ENCODE measurements at regions not wholly inside any gene's neighbourhood (a gene's known extent, or its start where the extent isn't known, plus 50 kb on each side); places are given as distances from the start of the nearest gene placed in this dataset.
"Not testable (repeated sequence)": the region's sequence is repeated elsewhere in the genome, so short reads cannot be mapped to it uniquely, and the experiment has no call there.

- FAIRE-seq = no peak
Observed at GRCh38 chr10:81674941-81675340, 200.1 kb upstream of the NRG3 start.

- FAIRE-seq = no peak
Observed at GRCh38 chr10:81679291-81679690, 195.7 kb upstream of the NRG3 start.

DNA sequence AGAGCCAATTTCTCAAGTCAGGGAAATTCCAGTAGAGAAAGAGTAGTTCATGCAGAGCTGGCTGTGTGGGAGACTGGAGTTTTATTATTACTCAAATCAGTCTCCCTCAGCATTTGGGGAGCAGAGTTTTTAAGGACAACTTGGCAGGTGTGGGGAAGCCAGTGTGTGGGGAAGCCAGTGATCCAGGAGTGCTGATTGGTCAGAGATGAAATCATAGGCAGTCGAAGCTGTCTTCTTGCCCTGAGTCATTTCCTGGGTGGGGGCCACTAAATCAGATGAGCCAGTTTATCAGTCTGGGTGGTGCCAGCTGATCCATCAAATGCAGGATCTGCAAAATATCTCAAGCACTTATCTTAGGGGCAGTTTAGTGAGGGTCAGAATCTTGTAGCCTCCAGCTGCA is 194.6 kb upstream of the NRG3 start:
- no peak for FAIRE-seq

DNA sequence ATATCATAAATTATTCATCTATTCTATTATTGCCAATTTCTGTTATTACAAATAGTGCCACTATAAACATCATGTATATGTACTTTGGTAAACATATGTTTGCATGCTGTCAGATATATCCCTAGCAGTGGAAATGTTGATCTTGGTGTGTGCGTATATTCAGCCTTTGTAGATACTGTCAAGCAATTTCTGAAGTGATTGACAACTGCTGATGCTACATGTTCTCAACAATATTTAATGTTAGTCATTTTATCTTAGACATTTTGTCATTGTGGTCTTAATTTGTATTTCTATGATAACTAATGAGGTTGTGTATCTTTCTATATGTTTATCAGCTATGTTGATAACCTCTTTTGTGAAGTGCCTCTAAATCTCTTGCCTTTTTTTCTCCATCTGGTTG is 186.5 kb upstream of the NRG3 start:
- FAIRE-seq = no peak

- no peak for FAIRE-seq
Observed at GRCh38 chr10:81696609-81697388, 178.2 kb upstream of the NRG3 start.

DNA sequence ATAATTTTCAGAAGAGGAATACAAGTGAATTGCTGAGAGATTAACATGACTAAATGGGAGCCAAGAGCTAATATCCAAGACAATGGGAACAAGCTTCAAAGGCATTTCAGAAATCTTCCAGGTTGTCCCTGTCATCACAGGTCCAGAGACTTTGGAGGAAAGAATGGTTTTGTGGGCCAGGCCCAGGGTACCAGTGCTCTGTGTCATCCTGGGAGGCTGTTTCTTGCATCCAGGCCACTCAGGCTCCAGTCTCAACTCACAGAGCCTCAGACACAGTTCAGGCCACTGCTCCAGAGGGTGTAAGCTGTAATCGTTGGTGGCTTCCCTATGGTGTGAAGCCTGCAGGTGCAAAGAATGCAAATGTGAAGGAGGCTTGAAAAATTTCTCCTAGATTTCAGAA is 170.4 kb upstream of the NRG3 start:
- no peak for FAIRE-seq

- FAIRE-seq = no peak
Observed at GRCh38 chr10:81708416-81708815, 166.6 kb upstream of the NRG3 start.

GRCh38 chr10:81708929-81709328 is 166.1 kb upstream of the NRG3 start:
- no peak for FAIRE-seq

DNA sequence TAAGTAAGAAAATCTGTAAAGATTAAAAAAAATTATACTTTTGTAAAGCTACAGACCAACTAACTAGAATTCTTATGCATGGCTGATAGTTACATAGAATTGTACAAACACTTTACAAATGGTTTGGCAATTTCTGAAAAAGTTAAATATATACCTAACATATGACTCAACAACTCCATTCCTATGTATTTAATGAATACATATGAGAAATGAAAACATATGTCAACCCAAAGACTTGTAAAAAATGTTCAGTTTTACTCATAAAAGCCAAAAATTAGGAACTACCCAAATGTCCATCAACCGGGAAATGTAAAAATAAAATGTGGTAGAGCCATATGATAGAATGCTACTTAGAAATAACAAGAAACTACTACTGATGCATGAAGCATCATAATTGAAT is 152.6 kb upstream of the NRG3 start:
- no peak for FAIRE-seq

DNA sequence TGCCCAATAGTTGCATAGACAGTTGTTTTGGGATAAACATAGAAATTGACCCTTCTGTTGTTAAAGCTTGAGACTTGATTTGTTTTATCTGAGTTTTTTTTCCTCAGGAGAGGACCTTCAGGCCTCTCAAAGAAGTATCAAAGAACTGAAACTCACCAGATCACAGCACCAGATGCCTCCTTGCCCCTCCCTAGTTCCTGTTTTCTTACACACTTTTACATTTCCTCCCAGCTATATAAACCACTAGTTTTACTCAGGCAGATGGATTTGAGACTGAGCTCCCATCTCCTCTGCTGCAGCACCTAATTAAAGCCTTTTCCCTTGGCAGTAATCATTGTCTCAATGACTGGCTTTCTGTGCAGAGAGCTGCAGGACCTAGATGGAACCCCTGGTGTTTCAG is 150.6 kb upstream of the NRG3 start:
- FAIRE-seq = no peak

DNA sequence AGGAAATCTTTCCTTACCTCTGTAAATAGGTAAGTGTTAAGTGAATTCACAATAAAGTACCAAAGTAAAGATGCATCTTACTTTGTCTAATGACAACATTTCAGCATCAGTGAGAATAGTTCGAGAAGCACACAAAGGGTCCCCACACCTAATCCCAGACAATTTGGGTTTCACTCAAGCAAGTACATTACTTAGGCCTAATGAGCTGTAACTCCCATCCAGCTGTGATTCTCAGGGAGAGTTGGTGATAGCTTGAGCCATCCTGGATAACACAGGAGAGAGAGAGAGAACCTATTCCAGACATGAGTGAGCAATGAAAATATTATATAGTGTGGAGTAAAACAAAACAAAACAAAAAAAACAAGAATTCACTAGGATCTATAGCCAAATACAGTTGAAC is 149.1 kb upstream of the NRG3 start:
- no peak for FAIRE-seq

DNA sequence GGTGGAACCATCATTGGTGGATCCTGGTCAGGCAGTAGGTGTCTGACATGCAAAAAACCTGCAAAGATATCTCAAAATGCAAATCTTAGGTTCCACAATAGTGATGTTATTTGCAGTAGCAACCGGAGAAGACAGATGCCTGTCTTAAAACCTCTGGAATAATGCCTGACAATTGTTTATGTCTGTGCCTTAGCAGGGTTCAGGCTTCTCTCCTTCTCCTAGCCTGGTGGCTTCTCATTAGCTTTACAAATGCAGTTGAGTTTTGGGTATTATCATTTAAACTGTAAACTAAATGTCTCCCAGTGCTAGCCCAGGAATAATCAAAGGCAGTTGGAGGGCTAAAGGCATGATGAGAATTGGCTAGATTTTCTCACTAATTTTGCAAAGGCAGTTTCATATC is 146.3 kb upstream of the NRG3 start:
- no peak for FAIRE-seq

GRCh38 chr10:81730891-81731290 is 144.1 kb upstream of the NRG3 start:
- FAIRE-seq = no peak

DNA sequence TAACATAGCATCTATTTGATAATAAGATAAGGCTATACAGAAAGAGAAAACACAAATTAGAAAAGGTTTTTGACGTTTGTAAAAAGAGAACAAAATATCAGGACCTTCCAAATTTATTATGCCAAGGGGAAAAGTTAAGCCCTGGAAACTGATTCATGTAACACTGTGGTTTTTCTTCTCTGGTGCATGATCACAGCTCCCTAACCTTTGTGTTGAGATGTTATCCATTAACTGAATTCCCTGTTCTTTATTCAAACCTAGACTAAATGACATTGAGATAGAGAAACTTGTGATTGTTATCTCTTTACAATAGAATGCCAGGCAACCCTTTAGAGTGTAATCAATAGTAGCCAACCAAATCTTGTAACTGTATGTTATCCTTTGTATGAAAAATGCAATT is 141.5 kb upstream of the NRG3 start:
- no peak for FAIRE-seq

DNA sequence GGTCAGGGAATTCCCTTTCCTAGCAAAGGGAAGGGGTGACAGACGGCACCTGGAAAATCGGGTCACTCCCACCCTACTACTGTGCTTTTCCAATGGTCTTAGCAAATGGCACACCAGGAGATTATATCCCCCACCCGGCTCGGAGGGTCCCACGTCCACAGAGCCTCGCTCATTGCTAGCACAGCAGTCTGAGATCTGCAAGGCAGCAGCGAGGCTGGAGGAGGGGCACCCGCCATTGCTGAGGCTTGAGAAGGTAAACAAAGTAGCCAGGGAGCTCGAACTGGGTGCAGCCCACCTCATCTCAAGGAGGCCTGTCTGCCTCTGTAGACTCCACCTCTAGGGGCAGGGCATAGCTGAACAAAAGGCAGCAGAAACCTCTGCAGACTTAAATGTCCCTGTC is 139.8 kb upstream of the NRG3 start:
- not testable (repeated sequence) for FAIRE-seq

DNA sequence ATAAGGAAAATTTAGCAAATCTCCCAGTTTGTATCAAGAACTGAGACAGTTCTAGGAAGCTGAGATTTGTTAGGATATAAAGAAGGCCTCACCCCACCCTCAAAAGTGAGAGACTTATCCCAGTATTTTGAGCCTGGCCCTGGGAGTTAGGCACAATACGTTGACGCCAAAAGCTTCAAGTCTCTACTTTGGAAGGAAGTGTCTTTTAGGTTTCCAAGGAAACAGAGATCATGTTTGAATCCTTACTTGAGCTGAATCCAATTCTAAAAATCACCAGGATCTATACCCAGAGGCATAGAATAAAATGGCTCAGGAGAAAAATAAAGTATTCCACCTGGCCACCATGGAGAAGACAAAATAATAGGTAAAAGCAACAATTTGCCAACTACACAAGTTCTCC is 115.9 kb upstream of the NRG3 start:
- no peak for FAIRE-seq

- FAIRE-seq = no peak
Observed at GRCh38 chr10:81784111-81784597, 90.8 kb upstream of the NRG3 start.

DNA sequence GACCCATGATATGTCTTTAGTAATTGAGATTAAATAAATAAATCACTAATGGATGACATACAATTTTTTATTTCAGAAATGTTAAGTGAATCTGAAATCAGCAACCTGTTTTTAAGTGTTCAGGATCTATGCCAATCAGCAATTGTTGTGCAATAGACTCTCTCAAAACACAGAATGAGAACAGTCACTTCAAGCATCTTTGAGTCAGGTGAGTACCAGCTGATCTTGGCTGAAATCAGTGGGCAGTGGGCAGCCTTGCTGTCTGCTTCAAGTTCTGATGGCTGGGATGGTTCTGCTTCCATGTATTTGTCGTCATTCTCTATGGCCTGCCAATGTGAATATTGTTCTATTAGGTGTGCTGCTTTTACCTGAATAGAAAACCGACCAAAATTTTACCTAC is 82.3 kb upstream of the NRG3 start:
- FAIRE-seq = no peak

GRCh38 chr10:81806842-81807241 is 68.2 kb upstream of the NRG3 start:
- no peak for FAIRE-seq

GRCh38 chr10:81814842-81815241 is 60.2 kb upstream of the NRG3 start:
- FAIRE-seq = no peak

- FAIRE-seq = no peak
Observed at GRCh38 chr10:81817596-81818170, 57.3 kb upstream of the NRG3 start.

GRCh38 chr10:81820418-81820817 is 54.6 kb upstream of the NRG3 start:
- no peak for FAIRE-seq
